ENCODE measurements at regions not wholly inside any gene's neighbourhood (a gene's known extent, or its start where the extent isn't known, plus 50 kb on each side); places are given as distances from the start of the nearest gene placed in this dataset.
"Not testable (repeated sequence)": the region's sequence is repeated elsewhere in the genome, so short reads cannot be mapped to it uniquely, and the experiment has no call there.

DNA sequence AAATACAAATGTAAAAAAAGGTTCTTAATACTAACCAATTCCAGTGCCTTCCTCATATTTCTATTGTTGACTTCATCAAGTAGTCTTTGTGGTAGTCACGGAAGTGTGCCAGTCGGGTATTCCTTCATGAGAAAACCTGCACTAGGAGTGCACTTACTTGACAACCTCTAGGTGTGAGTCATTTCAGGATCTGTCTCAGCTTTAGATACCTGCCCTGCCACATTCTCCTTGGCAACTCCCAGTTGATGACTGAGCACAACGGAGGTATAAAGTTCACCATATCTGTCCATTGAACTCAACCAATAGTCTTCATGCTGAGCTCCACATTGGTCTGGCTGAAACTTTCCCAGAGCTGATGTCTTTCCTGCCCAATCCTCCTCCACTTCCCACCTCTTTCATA is 215.7 kb downstream of the SYT10 start:
- no peak overlapping the region for H2BK120ac ChIP-seq (ENCODE audit: low read depth, low read length)

DNA sequence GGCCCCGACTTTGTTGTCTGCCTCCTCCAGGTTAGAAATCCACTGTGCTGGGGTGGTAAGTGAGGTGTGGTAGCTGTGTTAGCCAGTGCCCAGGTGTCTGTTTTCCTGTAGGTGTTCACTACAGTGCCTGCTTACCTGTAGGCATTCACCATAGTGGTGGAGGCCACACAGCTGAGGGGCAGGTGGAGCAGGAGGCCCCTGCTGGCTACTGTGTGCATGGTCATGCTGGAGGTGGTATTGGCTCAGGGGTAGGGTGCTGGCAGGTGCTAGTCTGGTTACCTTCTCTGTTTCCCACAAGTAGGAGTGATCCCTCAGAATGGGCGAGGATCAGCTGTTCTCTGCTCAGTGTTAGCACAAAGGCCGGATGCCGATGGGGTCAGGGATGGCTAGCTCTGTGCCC is 217.3 kb downstream of the SYT10 start:
- no peak overlapping the region for H2AFZ ChIP-seq (ENCODE audit: low read length)
- H3K18ac ChIP-seq (ENCODE audit: low read length): no peak overlapping the region
- no peaks in the 10 kb centered on the region for H3K4me1 ChIP-seq (ENCODE audit: control insufficient read depth in 2 of 2, insufficient read depth in 1 of 2, low read depth in 1 of 2, low read length in 2 of 2)
- no peak overlapping the region for H2BK12ac ChIP-seq (ENCODE audit: low read length)
- no peak overlapping the region for H3K27ac ChIP-seq (replicated peaks; ENCODE audit: low read length)
- no peak overlapping the region for H3K4ac ChIP-seq (ENCODE audit: low read length)
- no peak overlapping the region for H4K91ac ChIP-seq (ENCODE audit: low read depth, low read length, poor library complexity)
- no peak overlapping the region for H2BK5ac ChIP-seq (ENCODE audit: low read length)
- H2AK5ac ChIP-seq (ENCODE audit: low read depth, low read length): peak overlapping the region; percentile 30
- no CpG with 5 or more reads among the region's 4 CpGs for WGBS, 2 donors (ENCODE audit: extremely low coverage in 2 of 2, insufficient read length in 2 of 2, insufficient replicate concordance in 1 of 2)
- H2BK15ac ChIP-seq (ENCODE audit: low read length): no peak overlapping the region
- DNase-seq (ENCODE audit: low spot score): no peak
- H3K36me3 ChIP-seq (replicated peaks in 1 of 2; ENCODE audit: control insufficient read depth in 2 of 2, insufficient read depth in 2 of 2, low read length in 2 of 2): no peaks in the 10 kb centered on the region
- no peak overlapping the region for H3K4me3 ChIP-seq (ENCODE audit: low read length in 2 of 2)
- no peak overlapping the region for H3K4me2 ChIP-seq (ENCODE audit: insufficient read depth, low read length, poor library complexity, severe bottlenecking)
- H2BK120ac ChIP-seq (ENCODE audit: low read depth, low read length): no peak overlapping the region
- H4K8ac ChIP-seq (ENCODE audit: low read depth, low read length): no peak overlapping the region
- H3K23ac ChIP-seq (ENCODE audit: low read depth, low read length, poor library complexity): no peak overlapping the region
- peaks cover 2% of the 10 kb centered on the region for H3K79me1 ChIP-seq (ENCODE audit: low read depth, low read length)
- no peak overlapping the region for H3K14ac ChIP-seq (ENCODE audit: low read length)
- peaks cover 0 to 3% of the 10 kb centered on the region in 2 donors for H3K9me3 ChIP-seq (replicated peaks in 1 of 2; ENCODE audit: control insufficient read depth in 2 of 2, insufficient read depth in 1 of 2, low read depth in 1 of 2, low read length in 2 of 2)
- no peaks in the 10 kb centered on the region for H3K27me3 ChIP-seq (ENCODE audit: control insufficient read depth in 3 of 3, insufficient read depth in 3 of 3, low read depth in 1 of 3, low read length in 3 of 3)
- no peak overlapping the region for H3K9ac ChIP-seq (ENCODE audit: low read depth, low read length, poor library complexity)

More for the DNA sequence above, 215.7 kb downstream of the SYT10 start:
- no peaks in the 10 kb centered on the region for H3K4me1 ChIP-seq (ENCODE audit: control insufficient read depth in 2 of 2, insufficient read depth in 1 of 2, low read depth in 1 of 2, low read length in 2 of 2)
- no peak overlapping the region for H3K14ac ChIP-seq (ENCODE audit: low read length)
- no peak overlapping the region for H4K8ac ChIP-seq (ENCODE audit: low read depth, low read length)
- H3K27ac ChIP-seq (replicated peaks; ENCODE audit: low read length): no peak overlapping the region
- H2BK5ac ChIP-seq (ENCODE audit: low read length): no peak overlapping the region
- H3K36me3 ChIP-seq (replicated peaks in 1 of 2; ENCODE audit: control insufficient read depth in 2 of 2, insufficient read depth in 2 of 2, low read length in 2 of 2): no peaks in the 10 kb centered on the region
- no peak overlapping the region for H3K4me3 ChIP-seq (ENCODE audit: low read length in 2 of 2)
- no peak overlapping the region for H3K4ac ChIP-seq (ENCODE audit: low read length)
- H2AFZ ChIP-seq (ENCODE audit: low read length): no peak overlapping the region
- no peak overlapping the region for H2BK12ac ChIP-seq (ENCODE audit: low read length)
- H3K9ac ChIP-seq (ENCODE audit: low read depth, low read length, poor library complexity): no peak overlapping the region
- H3K18ac ChIP-seq (ENCODE audit: low read length): no peak overlapping the region
- WGBS, 2 donors (ENCODE audit: extremely low coverage in 2 of 2, insufficient read length in 2 of 2, insufficient replicate concordance in 1 of 2): no CpG with 5 or more reads among the region's 3 CpGs
- H2AK5ac ChIP-seq (ENCODE audit: low read depth, low read length): no peak overlapping the region
- no peak for DNase-seq (ENCODE audit: low spot score)
- H3K27me3 ChIP-seq (ENCODE audit: control insufficient read depth in 3 of 3, insufficient read depth in 3 of 3, low read depth in 1 of 3, low read length in 3 of 3): no peaks in the 10 kb centered on the region
- H2BK15ac ChIP-seq (ENCODE audit: low read length): no peak overlapping the region
- H3K9me3 ChIP-seq (replicated peaks in 1 of 2; ENCODE audit: control insufficient read depth in 2 of 2, insufficient read depth in 1 of 2, low read depth in 1 of 2, low read length in 2 of 2): peaks cover 0 to 3% of the 10 kb centered on the region in 2 donors
- H3K23ac ChIP-seq (ENCODE audit: low read depth, low read length, poor library complexity): no peak overlapping the region
- no peak overlapping the region for H3K4me2 ChIP-seq (ENCODE audit: insufficient read depth, low read length, poor library complexity, severe bottlenecking)
- H4K91ac ChIP-seq (ENCODE audit: low read depth, low read length, poor library complexity): no peak overlapping the region
- H3K79me1 ChIP-seq (ENCODE audit: low read depth, low read length): peaks cover 2% of the 10 kb centered on the region

DNA sequence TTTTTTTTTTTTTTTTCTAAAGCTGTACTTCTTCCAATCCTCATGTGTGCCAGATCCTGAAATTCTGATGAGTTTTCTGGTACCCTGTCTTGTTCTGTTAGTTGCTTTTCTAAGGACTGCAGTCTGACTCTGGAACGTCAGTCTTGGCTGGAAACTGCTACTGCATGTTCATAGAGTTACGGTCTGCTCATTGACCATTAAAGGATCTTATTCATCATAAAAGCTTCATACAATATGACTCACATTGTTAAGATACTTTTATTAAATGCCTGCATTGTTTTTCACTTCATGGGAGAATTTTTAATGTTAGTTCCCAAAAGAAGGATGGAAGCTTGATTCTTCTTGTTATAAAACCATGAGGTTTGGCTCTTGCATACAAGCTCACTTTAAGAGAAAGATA is 233.6 kb downstream of the SYT10 start:
- H3K27ac ChIP-seq (replicated peaks; ENCODE audit: low read length): no peak overlapping the region

GRCh38 chr12:33194389-33194788 is 245.2 kb downstream of the SYT10 start:
- H3K23ac ChIP-seq (ENCODE audit: low read depth, low read length, poor library complexity); DNase-seq (ENCODE audit: low spot score); H2BK5ac ChIP-seq (ENCODE audit: low read length); H3K18ac ChIP-seq (ENCODE audit: low read length); H3K36me3 ChIP-seq (replicated peaks in 1 of 2; ENCODE audit: control insufficient read depth in 2 of 2, insufficient read depth in 2 of 2, low read length in 2 of 2); H3K4me1 ChIP-seq (ENCODE audit: control insufficient read depth in 2 of 2, insufficient read depth in 1 of 2, low read depth in 1 of 2, low read length in 2 of 2); H4K91ac ChIP-seq (ENCODE audit: low read depth, low read length, poor library complexity); H2AFZ ChIP-seq (ENCODE audit: low read length); H3K9ac ChIP-seq (ENCODE audit: low read depth, low read length, poor library complexity); H3K4me3 ChIP-seq (ENCODE audit: low read length in 2 of 2); H2BK120ac ChIP-seq (ENCODE audit: low read depth, low read length); H3K4ac ChIP-seq (ENCODE audit: low read length); H3K14ac ChIP-seq (ENCODE audit: low read length); H3K9me3 ChIP-seq (replicated peaks in 1 of 2; ENCODE audit: control insufficient read depth in 2 of 2, insufficient read depth in 1 of 2, low read depth in 1 of 2, low read length in 2 of 2); H2BK12ac ChIP-seq (ENCODE audit: low read length); H3K27ac ChIP-seq (replicated peaks; ENCODE audit: low read length); H3K4me2 ChIP-seq (ENCODE audit: insufficient read depth, low read length, poor library complexity, severe bottlenecking); H2BK15ac ChIP-seq (ENCODE audit: low read length); H2AK5ac ChIP-seq (ENCODE audit: low read depth, low read length); H4K8ac ChIP-seq (ENCODE audit: low read depth, low read length); H3K27me3 ChIP-seq (ENCODE audit: control insufficient read depth in 3 of 3, insufficient read depth in 3 of 3, low read depth in 1 of 3, low read length in 3 of 3); H3K79me1 ChIP-seq (ENCODE audit: low read depth, low read length): not testable (repeated sequence)

More for the DNA sequence above, 233.6 kb downstream of the SYT10 start:
- Histone ChIP-seq H3K18ac (ENCODE audit: low read length) (no peak overlapping the region), H2BK12ac (ENCODE audit: low read length) (no peak overlapping the region), H3K79me1 (ENCODE audit: low read depth, low read length) (no peaks in the 10 kb centered on the region), H3K9me3 (replicated peaks in 1 of 2; ENCODE audit: control insufficient read depth in 2 of 2, insufficient read depth in 1 of 2, low read depth in 1 of 2, low read length in 2 of 2) (no peaks in the 10 kb centered on the region), H2BK120ac (ENCODE audit: low read depth, low read length) (no peak overlapping the region), H2AFZ (ENCODE audit: low read length) (no peak overlapping the region), H3K4me2 (ENCODE audit: insufficient read depth, low read length, poor library complexity, severe bottlenecking) (no peak overlapping the region), H2AK5ac (ENCODE audit: low read depth, low read length) (no peak overlapping the region), H3K14ac (ENCODE audit: low read length) (no peak overlapping the region), H3K36me3 (replicated peaks in 1 of 2; ENCODE audit: control insufficient read depth in 2 of 2, insufficient read depth in 2 of 2, low read length in 2 of 2) (no peaks in the 10 kb centered on the region), H4K8ac (ENCODE audit: low read depth, low read length) (no peak overlapping the region), H3K4ac (ENCODE audit: low read length) (no peak overlapping the region), H3K9ac (ENCODE audit: low read depth, low read length, poor library complexity) (no peak overlapping the region), H2BK5ac (ENCODE audit: low read length) (no peak overlapping the region), H3K4me1 (ENCODE audit: control insufficient read depth in 2 of 2, insufficient read depth in 1 of 2, low read depth in 1 of 2, low read length in 2 of 2) (no peaks in the 10 kb centered on the region), H3K4me3 (ENCODE audit: low read length in 2 of 2) (no peak overlapping the region), H4K91ac (ENCODE audit: low read depth, low read length, poor library complexity) (no peak overlapping the region), H3K27me3 (ENCODE audit: control insufficient read depth in 3 of 3, insufficient read depth in 3 of 3, low read depth in 1 of 3, low read length in 3 of 3) (no peaks in the 10 kb centered on the region), H3K23ac (ENCODE audit: low read depth, low read length, poor library complexity) (no peak overlapping the region), H2BK15ac (ENCODE audit: low read length) (no peak overlapping the region)
- no CpG with 5 or more reads among the region's 2 CpGs for WGBS, 2 donors (ENCODE audit: extremely low coverage in 2 of 2, insufficient read length in 2 of 2, insufficient replicate concordance in 1 of 2)
- no peak for DNase-seq (ENCODE audit: low spot score)

Measured in neuronal stem cell (in vitro differentiated cells).